ENCODE measurements at regions not wholly inside any gene's neighbourhood (a gene's known extent, or its start where the extent isn't known, plus 50 kb on each side); places are given as distances from the start of the nearest gene placed in this dataset.

DNA sequence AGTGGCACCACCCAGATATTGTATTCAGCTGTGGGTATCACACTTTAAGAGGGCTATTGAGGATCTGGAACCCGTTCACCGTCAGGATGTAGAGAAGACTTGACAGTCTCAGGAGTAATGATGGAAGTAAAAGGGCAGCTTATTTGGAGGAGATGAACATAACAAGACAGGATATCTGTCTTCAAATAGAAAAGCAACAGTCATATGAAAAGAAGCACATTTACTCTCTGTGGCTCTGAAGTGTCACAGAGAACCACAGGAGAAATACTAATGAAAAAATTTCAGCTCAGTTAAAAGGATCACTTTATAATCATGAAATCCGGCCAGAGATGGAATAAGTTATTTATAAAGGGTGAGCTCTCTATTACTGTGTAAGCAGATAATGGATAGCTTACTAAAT, 200.8 kb downstream of the FAM76B start:
- no peak for FAIRE-seq

DNA sequence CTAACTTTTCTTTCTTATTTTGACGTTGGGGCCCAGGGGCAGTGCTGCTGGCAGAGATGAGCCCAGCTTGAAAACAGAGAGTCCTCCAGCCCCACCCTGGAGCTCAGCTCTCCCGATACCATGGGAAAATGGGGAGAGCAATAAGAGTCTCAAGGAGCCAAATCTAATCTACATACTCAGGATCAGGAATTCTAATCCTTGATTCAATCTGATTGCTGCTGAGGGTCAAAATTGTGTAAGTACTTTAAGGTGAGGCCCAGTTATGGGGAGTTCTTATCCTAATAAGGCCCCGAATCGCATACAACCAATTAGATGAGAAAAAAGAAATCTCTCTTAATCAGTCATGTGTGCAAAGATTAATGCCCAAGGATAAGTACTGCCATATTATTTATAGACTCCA, 202.9 kb downstream of the FAM76B start:
- DNase-seq (ENCODE audit: extremely low spot score, insufficient read length, low read depth) (no peak), FAIRE-seq (no peak)

More for the DNA sequence above, 200.8 kb downstream of the FAM76B start:
- DNase-seq (ENCODE audit: extremely low spot score, insufficient read length, low read depth), result no peak

DNA sequence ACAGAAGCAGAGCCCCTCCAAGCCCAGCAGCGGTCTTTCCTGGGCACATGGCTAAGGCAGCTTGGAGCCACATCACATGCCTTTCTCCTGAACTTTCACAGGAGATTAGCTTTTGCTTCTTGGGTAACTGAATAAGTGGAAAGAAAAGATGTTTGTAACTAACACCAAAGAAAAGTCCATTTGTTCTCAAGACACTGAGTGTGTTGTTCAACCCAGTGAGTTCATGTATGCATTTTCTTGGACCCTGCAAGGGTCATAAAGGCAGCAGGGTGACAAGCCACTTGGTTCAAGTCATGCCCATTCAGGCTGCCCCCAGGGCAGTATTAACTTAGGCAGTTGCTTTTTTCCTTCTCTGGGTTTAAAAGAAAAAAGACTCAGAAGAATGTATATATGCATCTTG, 203.4 kb downstream of the FAM76B start:
- FAIRE-seq (no peak), DNase-seq (ENCODE audit: extremely low spot score, insufficient read length, low read depth) (no peak)

DNA sequence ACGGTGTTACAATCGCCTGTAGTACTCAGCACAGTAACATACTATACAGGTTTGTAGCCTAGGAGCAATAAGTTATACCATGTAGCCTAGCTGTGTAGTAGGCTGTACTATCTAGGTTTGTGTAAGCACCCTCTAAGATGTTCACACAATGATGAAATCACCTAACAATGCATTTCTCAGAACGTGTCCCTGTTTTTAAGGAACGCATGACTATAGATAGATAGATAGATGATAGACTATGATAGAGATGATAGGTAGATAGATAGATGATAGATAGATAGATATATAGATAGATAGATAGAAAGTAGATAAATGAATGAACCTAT, 203.9 kb downstream of the FAM76B start:
- no peak for FAIRE-seq

DNA sequence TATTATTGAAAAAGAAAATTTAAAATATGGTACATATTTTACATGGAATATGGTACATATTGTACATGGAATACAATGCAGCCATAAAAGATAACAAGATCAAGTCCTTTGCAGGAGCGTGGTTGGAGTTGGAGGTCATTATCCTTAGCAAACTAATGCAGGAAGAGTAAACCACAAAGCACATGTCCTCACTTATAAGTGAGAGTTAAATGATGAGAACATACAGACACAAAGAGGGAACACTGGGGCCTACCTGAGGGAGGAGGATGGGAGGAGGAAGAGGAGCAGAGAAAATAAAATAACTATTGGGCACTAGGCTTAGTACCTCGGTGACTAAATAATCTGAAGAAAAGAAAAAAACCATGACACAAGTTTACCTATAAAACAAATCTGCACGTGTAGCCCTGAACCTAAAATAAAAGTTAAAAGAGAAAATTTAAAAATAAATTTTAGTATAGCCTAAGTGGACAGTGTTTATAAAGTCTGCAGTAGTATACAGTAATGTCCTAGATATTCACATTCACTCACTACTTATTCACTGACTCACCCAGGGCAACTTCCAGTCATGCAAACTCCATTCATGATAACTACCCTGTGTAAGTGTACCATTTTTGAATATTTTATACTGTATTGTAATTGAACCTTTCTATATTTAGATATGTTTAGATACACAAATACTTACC, 204.4 kb downstream of the FAM76B start:
- no peak for FAIRE-seq
- DNase-seq (ENCODE audit: extremely low spot score, insufficient read length, low read depth), result no peak

More for the DNA sequence above, 203.9 kb downstream of the FAM76B start:
- no peak for DNase-seq (ENCODE audit: extremely low spot score, insufficient read length, low read depth)

DNA sequence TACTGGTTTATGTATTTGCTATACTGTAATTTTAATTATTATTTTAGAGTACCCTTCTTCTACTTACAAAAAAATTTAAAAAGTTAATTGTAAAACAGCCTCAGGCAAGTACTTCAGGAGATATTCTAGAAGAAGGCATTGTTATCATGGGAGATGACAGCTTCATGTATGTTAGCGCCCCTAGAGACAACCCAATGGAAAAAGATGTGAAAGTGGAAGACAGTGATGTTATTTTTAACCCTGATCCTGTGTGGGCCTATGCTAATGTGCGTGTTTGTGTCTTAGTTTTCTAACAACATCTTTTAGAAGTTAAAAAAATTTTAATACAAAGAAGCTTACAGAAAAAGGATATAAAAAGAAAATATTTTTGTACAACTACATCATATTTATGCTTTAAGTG, 205.0 kb downstream of the FAM76B start:
- no peak for DNase-seq (ENCODE audit: extremely low spot score, insufficient read length, low read depth)
- FAIRE-seq, result no peak

DNA sequence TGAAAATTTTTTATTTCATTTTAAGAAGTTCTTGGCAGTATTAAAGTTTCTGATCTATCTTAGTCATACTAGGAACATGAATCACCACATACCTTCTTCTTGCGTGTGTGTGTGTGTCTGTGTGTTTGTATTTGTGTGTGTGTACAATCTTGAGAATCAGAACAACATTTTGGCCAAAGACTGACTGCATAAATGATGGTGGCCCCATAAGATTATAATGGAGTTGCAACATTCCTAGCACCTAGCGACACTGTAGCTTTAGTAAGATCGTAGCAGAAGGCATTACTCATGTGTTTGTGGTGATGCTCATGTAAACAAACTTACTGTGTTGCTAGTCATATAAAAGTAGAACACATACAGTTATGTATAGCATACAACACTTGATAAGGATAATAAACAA, 205.4 kb downstream of the FAM76B start:
- no peak for FAIRE-seq
- DNase-seq (ENCODE audit: extremely low spot score, insufficient read length, low read depth), result no peak

DNA sequence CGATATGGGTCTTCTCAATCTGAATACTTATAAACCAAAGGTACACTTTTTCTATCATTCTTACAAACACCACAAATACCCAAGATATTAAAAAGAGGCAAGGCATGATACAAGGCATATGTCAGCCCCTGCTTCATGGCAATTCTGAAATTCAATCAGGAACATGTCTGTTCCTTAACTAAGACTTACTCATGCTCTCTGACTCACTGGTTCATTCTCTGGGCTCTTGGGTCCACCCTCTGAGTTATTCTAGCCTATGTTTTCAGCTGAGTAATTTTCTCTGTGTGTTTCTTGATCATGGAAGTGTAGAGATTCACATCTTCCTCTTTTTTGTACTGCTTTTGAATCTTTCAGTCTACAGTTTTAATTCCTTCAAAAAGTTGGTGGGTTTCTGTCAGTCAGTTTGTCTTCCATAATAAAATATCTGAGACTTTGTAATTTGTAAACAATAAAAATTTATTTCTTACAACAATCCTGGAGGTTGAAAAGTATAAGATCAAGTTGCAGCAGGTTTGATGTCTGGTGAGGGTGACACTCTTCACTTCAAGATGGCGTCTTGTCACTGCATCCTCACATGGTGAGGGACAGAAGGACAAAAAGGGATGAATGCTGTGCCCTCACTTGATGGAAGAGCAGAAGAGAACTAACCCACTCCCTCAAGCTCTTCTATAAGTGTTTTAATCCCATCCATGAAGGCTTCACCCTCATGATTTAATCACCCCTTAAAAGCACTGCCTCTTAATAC, 211.7 kb downstream of the FAM76B start:
- DNase-seq (ENCODE audit: extremely low spot score, insufficient read length, low read depth) (no peak), FAIRE-seq (no peak)

DNA sequence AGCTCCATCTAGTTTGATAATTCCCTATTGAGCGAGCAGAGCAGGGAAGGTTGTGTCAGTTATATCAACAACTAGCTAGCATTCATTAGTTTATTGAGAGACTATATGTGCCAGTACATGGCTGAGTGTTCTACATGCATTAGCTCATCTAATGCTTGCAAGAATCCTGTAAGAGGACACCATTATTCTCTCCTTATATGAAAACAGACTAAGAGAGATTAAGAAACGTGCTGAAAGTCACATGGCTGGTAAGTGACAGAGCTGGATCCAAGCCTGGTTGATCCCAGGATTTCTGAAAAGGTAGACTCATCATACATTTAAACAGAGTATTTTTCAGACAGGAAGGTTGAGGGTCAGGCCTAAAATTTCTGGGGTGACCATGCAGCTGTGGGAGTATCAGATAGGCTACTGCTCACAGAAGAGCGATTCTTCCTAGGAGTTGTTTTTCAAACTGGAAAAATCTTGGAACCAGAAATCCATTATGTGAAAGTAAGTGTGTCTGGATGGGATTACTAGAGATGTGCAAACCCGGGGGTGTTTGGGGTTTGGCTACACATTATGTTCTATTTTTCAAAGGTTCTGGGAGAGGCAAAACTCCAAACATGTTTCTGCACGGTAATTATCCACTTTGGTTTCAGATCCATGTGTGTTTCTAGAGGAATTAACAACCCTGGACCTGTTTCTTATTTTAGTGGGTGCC, 213.3 kb downstream of the FAM76B start:
- FAIRE-seq (no peak), DNase-seq (ENCODE audit: extremely low spot score, insufficient read length, low read depth) (no peak)

DNA sequence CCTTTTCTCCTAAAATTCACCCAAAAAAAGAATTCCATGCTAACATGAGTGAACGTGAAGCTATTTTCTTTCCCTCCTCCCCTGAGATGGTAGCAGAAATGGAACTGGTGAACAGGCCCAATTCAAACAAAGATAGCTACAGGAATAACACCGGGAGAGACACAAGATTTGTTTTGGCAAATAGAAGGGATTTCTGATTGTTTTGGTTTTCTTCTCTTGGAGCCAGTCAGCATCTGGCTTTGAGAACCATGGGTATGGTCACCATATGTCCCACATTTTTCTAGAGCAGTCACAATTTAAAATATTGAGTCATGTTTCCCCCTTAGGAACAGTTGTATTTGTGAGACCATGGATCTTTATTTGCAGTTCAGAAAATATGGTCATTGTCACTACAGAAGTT, 214.1 kb downstream of the FAM76B start:
- DNase-seq (ENCODE audit: extremely low spot score, insufficient read length, low read depth), result no peak
- no peak for FAIRE-seq

DNA sequence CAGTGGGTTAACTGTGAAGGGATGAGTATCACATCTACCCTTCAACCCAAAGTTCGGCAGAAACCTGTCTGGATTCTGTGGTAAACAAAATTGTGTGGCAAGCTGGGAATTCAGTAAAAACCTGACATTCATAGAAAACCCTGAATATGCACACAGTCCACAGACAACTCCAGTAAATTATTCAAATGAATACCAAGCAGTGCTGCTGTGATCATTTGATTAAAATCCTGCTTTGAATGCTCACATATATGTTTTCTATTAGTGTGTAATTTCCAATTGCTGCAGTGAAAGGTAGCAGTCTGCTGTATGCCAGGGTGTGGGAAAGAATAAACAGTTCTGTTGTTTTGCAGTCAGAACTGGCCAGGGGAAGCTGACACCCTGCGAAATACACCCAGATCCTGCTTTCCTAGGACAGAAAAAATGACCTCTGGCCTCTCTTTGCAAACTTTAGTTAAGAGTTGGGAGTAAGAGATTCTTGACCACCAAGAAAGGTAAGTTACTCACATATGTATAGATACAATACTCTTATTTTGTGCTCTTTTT, 217.8 kb downstream of the FAM76B start:
- FAIRE-seq, result no peak
- no peak for DNase-seq (ENCODE audit: extremely low spot score, insufficient read length, low read depth)

DNA sequence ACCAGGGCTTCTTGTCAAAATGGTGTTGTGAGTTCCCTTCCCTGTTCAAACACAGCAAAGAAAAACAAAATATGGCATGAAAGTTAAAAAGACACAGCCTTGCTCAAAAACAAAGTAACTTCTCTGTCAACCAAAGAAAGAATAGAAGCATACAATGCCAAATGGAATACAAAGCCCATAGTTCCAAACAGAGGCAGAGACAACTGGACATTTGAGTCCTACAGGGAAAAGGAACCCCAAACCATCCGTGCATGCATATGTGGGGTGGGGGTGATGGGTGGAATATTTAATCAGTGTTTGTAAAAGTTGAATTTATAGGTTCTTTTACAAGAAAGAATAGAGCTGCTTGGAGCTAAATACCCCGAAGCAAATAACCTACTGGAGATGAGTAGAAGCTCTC, 218.7 kb downstream of the FAM76B start:
- no peak for DNase-seq (ENCODE audit: extremely low spot score, insufficient read length, low read depth)

DNA sequence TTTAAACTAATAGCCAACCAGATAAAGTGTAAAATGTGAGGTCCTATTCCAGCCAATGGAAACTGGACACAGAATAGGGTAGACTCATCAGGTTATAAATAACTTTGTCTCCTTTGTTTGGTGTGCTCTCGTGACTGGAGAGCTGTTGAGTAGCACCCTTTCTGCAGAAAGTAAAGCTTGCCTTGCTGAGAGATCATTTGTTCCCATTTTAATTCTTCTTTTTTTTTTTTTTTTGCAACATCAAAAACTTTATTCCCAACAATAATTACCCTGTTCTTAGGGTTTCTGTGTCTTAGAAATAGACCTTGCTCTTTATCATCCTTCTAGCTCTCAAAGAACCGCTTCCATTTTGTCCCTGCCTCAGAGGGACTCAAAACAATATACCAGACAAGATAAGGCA, 220.4 kb downstream of the FAM76B start:
- FAIRE-seq, result no peak

More for the DNA sequence above, 218.7 kb downstream of the FAM76B start:
- no peak for FAIRE-seq

DNA sequence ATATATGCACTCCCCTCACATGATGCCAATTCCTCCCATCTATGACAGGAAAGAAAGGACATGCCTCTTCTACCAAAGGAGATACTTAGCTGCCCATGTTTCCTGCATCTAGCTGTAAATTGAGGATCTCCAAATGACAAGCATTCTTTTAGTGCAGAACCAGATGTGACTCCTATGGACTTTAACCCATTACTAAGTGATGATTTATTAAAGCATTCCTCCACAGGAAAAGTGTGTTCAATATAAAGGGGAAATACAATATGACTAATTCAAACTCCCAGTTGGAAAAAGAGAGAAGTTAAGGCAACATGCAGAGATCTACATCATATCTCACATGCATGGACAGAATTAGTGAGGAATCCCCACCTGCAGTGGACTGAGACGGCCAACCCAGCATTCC, 221.3 kb downstream of the FAM76B start:
- FAIRE-seq (no peak), DNase-seq (ENCODE audit: extremely low spot score, insufficient read length, low read depth) (no peak)

More for the DNA sequence above, 220.4 kb downstream of the FAM76B start:
- no peak for DNase-seq (ENCODE audit: extremely low spot score, insufficient read length, low read depth)

DNA sequence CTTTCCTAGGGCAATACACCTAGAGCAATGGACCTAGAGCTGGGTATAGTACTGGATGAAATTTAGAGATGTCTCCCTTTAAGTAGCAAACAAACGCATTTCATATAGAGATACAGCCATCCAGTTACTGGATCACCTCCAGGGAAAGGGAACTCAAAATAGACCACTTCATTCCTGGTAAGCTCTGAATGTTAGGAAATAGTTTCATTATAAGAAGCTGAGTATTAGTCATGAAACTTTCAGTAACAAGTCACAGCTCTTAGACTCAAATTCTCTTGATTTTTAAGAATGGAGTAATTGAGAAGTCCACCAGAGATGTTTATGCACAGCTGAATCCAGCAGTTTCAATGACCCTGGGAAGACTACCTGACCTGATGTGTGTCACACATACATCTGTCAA, 221.9 kb downstream of the FAM76B start:
- FAIRE-seq, result no peak
- no peak for DNase-seq (ENCODE audit: extremely low spot score, insufficient read length, low read depth)

DNA sequence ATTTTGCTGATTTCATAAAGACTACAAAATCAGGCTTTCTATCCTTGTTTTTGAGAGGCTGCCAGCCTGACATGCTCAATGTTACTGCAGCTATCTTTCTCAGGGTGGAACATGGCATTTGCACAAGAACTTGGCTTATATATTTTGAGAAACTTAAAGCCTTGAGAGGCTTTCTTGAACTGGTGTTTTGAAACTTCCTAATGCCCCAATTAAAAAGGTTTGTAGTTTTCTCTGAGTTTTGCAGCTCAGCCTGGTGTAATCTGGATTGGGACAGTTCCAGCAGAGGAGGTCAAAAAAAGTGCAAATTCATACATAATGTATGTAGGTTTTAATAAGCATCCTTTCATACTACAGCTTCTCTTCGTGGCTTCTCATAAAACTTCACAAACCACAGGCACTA, 223.4 kb downstream of the FAM76B start:
- DNase-seq (ENCODE audit: extremely low spot score, insufficient read length, low read depth), result no peak
- FAIRE-seq, result no peak

DNA sequence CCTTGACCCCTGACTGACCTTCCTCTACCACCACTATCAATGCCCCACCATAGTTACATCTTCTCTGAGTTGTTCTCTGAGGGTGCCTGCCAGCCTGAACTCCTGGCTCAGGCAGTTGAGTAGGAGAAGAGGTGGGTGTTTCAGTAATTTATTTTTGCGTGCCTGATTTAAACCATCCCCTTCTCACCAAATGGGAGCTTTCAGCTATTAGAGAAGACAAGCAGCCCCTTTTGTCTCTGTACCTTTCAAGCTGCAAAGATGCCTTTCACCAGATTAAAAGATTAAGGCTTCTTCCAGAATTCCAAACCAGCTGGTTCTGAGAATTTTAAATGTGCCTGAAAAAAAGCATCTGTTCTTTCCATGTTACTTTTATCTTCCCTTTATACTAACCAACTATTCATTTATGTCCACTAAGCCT, 223.8 kb downstream of the FAM76B start:
- no peak for FAIRE-seq

DNA sequence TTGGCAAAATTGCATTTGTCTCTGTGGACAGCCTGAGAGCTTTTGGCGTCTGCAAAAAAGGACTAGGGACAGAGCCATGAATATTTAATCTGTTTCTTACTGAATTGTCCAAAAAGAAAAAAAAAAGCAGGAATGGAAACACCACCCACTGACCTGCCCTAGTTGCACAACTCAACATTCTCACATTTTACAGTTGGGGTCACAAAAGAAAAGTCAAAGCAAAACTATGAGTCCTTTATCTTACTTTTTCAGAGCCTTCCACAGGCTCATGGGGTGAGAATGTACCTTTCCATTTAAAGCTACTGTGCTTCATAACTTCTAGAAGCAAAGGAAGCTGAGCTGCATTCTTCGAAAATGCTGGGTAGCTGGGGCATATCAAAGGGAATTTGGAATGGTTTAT, 225.7 kb downstream of the FAM76B start:
- no peak for DNase-seq (ENCODE audit: extremely low spot score, insufficient read length, low read depth)
- FAIRE-seq, result no peak

More for the DNA sequence above, 223.8 kb downstream of the FAM76B start:
- DNase-seq (ENCODE audit: extremely low spot score, insufficient read length, low read depth), result no peak

DNA sequence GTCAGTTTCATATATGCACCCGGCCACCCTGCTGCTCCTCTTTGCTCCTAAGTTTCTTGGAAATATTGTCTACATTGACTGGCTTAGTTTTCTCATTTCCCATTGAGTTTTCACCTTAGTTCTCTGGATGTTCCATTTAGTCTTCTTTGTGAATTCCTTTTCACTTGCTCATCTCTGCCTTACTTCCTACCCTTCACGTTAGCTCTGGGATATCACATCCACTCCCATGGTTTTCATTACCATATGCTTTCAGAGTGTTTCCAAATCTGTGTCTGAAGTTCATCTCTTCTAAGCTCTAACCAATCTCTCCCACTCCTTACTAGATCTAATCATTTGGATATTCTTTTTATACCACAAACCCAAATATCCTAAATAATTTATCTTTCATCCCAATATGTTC, 226.4 kb downstream of the FAM76B start:
- DNase-seq (ENCODE audit: extremely low spot score, insufficient read length, low read depth) (no peak), FAIRE-seq (no peak)

DNA sequence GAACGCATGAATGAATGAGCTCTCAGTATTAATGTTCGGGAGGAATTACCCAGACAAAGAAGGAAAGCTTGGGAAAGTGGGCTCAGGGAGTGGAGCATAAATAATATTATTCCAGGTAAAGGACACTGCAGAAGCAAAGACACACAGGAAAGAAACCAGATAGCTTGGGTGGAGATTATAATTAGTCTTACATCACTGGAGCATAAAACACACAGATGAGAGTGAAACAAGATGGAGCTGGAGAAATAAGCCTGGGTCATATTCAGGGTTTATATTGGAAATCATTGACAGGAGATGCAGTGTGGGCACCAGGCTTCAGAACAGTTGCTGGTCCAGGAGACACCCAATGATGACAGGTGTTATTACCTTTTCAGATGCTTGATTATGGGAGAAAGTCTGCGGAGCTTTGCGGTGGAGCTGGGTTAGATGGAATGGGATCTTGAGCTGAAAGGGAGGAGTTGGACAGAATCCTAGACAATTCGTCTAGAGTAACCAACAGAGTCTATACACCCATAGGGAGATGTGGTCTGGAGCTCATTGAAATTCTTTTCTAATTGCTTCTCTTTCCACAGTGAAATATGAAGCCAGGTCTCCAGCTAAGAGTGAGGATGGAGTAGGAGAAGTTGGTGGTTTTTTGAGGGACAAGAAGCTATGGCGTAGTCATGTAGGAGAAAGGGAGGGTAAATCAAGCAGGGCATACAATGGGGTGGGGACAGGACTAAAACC, 227.2 kb downstream of the FAM76B start:
- FAIRE-seq (no peak), DNase-seq (ENCODE audit: extremely low spot score, insufficient read length, low read depth) (no peak)

Data from GM18507 (cell line).